DMS114 treated with DMSO at 0.1 percent for 48 hours (cell line): ENCODE measurements at regions not wholly inside any gene's neighbourhood (a gene's known extent, or its start where the extent isn't known, plus 50 kb on each side); places are given as distances from the start of the nearest gene placed in this dataset.

Source experiments
- DNase-seq: peaks from one replicate; lab custom pipeline; 2025; ENCODE audit not compliant: unreplicated experiment; lab: John Stamatoyannopoulos, UW

DNA sequence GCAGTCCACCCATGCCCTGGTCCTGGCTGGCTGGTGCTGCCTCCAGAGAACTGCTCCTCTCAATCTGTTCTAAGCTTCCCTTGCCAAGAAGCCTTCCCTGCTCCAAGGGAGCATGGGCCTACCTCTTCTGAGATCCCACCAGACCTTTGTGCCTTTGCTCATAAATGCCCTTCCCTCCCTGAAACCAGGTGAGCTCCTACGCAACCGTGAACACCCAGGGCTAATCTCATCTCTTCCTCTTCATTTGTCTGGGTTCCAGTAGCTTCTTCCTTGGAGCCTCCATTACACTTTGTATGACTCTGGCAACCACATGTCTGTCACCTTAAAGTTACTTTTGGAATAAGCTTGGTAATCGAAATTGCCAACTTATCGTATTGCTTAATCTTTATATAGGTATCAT, 270.6 kb downstream of the PBX3 start:
- DNase-seq: no peak

DNA sequence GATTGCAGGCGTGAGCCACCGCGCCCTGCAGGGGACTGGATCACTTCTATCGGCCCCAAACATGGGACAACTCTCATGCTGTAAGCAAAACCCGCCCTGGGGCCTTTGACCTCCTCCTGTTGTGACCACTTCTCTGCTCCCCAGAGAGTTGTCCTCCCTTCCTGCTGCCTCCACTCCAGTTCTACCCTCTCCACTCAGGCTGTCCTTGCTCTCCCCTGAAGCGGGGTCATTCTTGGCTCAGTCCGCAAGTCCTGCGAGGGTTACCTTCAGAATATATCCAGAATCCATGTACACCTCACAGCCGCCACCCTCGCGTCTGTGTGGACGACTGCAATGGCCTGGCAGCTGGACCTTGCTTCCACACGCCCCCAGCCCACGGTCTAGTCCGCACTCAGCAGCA, 273.7 kb downstream of the PBX3 start:
- DNase-seq: no peak

DNA sequence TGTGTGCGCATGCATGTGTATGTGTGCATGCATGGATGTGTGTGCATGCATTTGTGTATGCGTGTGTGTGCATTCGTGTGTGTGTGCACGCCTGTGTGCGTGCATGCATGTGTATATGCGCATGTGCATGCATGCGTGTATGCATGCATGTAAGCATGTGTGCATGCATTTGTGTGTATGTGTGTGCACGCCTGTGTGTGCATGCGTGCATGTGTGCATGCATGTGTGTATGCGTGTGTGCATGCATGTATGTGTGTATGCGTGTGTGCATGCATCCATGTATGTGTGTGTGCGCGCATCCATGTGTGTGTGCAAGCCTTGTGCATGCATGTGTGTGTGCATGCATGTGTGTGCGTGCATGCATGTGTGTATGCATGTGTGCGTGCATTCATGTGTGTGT, 276.8 kb downstream of the PBX3 start:
- no peak for DNase-seq

DNA sequence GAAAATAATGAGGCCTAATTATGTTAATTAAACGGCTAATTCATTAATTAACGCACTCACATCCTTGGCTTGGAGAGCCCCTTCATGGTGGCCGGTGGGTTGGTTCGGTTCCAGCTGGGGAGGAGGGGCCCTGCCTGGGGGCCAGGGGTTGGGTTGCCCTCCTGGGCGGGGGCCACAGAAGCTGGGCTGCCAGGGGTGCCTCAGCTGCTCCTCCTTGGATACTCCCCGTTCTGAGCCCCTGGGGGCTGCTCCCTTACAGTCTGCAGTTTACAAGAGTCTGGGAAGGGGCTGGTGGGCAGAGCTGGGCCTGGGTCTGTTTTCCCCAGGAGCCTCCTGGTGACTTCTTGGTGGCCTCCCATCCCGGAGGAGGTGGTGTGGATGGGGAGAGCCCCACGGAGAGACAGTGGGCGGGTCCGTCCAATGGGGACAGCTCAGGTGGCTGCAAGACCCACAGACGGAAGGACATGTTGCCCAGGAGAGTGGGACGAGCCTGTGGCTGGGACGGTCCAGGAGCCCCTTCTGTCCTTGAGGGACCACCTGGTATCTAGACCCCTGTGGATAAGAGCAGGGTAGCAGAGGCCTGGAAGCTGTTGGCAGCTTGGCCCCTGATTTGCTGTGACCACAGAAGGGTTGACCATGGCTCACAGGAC, 277.5 kb downstream of the PBX3 start:
- no peak for DNase-seq

DNA sequence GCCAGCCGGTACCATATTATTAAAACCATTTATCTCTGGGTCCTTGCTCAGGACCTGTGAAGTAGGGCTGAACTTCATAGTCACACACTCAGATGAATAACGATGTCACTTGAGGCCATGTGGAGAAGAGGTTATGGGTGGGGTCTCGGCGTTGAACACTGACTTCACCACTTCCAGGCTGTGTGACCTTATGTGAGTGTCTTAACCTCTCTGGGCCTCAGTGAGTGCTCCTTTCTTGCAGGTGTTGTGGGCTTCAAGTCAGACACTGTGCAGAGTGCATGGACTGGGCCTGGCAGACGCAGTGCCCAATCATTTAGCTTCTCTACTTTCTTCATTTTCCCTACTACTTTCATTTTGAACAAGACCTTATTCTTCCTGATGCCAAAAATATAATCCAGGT, 278.8 kb downstream of the PBX3 start:
- DNase-seq: no peak

DNA sequence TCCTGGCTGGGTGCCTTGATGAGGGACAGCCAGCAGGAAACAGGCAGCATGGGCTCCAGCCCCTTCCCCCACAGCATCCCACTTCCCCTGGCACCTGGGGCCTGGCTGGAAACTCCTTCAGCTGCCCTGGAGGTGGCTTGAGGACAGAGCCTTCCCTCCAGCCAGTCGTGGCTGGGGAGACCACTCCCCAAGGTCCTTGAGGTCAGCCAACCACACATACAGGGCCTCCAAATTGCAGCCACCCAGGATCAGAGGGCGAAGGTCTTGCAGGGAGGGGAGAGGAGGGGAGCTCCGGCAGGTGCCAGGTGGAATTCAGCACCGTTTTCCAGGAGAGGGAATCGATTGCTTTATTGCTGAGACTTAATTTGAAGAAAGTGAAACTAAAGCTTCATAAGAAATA, 280.4 kb downstream of the PBX3 start:
- no peak for DNase-seq

DNA sequence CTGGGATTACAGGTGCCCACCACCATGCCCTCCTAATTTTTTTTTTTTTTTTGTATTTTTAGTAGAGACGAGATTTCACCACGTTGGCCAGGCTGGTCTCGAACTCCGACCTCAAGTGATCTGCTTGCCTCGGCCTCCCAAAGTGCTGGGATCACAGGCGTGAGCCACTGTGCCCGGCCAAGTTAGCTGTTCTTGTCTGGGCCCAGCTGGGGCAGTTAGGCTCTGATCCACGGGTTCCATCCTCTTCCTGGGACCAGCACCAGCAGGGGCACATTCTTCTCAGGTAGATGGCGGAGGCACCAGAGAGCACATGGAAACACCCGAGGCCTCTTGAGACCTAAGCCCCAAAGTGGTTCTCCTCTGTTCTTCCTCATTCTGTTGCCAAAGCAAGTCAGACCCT, 281.6 kb downstream of the PBX3 start:
- DNase-seq: no peak

DNA sequence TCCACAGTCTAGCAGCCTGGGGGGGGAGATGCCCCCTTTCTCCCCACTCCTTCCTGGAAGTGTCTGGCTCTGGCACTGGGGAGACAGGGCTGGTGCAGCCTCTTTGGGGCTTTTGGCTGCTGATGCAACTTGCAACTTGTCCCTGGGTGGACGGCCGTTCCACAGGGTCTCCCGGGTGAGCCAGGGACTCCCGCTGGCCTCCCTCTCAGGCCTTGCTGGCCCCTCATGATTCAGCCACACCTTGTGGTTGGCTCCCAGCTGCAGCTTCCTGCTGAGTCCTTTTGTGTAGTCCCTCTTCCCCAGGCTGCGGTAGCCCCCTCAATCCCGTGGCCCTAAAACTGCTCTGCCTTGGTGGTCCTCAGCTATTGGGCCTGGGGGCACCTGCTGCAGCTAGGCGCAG, 283.5 kb downstream of the PBX3 start:
- no peak for DNase-seq

DNA sequence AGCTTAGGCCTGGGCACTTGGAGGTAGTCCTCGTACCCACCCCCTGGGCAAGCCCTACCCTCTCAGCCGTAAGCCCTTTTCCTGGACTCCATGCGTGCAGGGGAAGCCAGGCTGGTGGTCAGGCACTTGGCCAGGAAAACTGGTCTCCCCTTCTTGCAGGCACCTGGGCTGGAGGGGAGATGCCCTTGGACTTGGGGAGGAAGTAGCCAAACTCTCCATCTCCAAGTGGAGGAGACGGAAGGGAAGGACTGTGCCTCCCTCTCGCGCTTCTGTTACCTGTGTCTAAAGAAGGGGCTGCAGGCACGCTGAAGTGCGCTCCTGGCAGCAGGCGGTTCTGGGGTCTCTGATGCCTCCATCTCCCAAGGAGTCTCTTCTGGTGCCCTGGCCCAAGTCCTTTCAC, 283.9 kb downstream of the PBX3 start:
- DNase-seq: no peak

DNA sequence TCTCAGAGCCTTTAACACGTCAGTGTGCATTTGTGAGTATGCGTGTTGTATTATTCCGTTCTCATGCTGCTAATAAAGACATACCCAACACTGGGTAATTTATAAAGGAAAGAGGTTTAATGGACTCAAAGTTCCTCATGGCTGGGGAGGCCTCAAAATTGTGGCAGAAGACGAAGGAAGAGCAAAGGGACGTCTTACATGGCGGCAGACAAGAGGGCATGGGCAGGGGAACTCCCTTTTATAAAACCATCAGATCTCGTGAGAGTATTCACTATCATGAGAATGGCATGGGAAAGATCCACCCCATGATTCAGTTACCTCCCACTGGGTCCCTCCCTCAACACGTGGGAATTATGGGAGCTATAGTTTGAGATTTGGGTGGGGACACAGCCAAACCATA, 285.0 kb downstream of the PBX3 start:
- DNase-seq: no peak

DNA sequence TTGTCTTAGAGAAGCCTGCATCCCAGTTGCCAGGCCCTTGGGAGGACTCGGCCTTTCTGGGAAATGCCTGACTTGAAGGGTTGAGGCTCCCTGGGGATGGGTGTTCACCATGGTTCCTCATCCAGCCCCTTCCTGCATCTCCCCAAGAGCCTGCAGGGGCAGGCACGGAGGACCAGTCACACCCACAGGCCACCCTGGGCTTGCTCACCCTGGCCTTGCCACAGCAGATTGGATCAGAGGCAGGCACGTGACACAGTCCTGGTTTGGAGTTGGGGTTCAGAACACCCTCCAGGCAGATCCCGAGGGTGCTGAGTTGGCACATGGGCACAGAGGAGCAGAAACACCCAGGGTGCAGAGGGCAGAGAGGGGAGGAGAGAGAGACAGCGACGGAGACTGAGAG, 286.1 kb downstream of the PBX3 start:
- DNase-seq: no peak

DNA sequence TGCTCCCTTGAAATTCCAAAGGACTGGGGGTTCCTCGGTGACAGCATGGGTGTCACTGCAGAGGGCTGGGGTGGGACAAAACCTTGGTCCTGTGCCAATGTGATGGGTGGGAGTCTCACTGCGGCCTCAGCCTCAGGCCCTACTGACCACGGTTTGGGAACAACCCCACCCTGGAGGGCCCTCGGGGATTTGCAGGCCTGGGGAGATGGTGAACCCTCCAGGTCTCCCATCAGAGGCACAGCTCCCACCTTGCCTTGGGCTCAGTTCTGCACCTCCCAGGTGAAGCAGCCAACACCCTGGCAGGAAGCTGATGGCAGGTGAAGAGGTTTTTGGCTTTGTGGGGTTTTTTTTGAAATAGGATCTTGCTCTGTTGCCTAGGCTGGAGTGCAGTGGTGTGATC, 286.8 kb downstream of the PBX3 start:
- no peak for DNase-seq

DNA sequence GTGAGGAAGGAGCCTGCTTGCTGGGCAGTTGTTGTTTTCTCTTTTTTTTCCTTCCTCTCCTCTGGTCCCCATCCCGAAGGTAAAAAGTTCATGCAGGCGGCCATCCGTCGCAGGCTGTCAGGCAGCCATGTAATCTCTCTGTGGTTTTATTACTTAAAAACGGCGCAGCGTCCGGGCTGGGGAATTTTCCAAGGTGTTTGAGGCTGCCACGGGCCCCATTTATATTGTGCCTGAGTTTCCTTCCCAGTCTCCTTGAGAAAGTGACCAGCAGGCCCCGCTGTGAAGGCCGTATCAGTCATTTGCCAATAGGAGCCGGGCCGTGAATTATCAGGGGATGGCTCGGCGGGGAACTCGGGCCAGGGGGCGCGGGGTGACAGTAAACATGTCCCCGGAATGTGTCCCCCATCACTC, 289.7 kb downstream of the PBX3 start:
- DNase-seq: no peak

DNA sequence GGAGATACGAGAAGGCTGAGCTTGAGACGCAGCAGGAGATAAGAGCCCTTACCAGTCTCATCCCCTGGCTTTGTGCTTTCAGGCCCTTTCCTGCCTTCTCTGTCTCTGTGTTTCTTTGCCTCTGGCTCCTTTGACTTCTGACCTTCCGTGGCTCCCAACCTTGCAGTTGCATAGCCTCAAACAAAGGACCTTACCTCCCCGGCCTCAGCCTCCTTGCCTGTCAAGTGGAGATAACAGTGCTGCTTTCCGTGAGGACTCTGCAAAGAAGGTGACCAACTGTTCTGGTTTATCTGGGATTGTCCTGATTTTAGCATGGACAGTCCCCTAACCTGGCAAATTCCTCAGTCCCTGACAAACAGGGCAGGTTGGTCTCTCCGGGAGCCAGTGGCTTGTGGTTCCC, 287.8 kb upstream of the MVB12B start:
- no peak for DNase-seq

DNA sequence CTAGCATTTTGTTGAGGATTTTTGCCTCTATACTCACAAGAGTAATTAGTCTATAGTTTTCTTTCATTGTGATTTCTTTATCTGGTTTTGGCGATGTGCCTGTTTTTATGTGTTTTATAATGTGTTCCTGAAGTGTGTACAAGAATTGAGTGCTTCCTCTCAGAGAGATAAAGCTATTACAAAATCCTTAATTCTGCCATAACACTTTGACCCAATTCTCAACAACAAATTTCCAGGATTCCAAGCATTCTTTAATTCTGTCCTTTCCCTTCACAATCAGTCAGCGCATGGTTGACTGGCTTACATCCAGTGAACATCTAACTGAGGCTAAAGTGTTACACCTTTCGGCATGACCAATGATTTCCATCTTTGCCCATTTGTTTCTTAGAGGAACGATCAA, 282.9 kb upstream of the MVB12B start:
- DNase-seq: no peak

DNA sequence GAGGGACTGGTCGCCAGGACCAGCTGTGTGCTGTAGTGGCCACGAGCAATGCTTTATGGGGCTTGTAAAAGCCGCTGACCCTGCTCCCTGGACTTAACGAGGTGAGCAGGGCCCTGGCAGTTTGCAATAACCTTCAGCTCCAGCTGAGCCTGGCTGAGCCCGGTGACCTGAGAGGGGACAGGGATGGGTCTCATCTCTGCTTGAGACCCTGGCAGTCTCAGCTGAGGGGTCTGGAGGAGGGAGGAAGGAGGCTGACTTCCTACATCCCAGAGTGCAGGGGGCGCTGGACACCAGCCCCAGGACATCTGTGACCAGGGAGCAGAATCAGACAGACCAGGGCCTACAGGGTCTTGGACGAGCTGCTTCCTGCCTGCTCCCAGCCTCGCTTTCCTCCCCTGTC, 277.5 kb upstream of the MVB12B start:
- no peak for DNase-seq

DNA sequence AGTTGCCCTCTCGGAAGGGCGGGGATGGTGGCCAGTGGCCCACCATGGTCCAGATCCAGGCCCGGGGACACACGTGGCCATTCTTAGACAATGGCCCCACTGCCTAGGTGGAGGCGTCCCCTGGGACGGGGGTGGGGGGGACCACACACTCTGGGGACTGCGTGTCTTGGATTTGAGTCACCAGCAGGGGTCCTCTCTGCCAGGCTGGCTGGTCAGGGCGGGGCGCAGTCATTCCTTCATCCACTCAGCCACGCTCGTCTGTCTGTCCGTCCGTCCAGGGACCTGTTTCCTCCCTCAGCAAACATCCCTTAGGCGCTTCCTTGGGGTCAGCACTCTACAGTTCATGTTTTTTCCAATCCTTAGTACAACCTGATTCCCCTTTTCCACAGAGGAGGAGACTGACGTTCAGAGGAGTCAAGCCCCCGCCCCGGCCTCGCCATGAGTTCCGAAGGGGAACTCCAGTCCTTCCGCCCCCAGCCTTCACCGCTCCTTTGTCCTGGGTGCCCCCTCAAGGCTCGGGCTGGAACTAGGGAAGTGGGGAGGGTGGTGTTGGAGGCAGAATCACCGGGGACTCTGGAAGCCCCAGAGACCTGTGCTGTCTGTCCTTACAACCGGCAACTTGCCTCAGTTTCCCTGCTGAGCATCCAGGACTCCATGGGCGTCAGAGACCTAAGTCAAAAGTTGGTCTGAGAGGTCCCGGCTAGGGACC, 276.6 kb upstream of the MVB12B start:
- no peak for DNase-seq

DNA sequence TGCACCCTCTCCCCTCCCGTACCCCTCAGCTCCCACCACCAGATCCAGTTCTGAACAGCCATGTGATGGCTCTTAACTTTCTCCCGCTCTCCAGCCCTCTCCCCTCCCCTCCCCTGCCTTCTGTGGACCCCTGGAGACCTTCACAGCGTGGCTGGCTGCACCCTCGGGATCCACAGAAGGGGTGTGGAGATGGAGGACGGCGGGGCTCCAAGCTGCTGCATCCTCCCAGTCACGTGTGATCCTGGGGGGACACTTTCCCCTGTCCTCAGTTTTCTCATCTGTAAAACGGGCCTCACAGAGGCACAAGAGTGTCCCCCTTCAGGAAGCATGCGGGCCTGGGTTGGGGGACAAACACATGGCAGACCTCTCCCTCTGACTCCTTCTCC, 276.0 kb upstream of the MVB12B start:
- DNase-seq: no peak

DNA sequence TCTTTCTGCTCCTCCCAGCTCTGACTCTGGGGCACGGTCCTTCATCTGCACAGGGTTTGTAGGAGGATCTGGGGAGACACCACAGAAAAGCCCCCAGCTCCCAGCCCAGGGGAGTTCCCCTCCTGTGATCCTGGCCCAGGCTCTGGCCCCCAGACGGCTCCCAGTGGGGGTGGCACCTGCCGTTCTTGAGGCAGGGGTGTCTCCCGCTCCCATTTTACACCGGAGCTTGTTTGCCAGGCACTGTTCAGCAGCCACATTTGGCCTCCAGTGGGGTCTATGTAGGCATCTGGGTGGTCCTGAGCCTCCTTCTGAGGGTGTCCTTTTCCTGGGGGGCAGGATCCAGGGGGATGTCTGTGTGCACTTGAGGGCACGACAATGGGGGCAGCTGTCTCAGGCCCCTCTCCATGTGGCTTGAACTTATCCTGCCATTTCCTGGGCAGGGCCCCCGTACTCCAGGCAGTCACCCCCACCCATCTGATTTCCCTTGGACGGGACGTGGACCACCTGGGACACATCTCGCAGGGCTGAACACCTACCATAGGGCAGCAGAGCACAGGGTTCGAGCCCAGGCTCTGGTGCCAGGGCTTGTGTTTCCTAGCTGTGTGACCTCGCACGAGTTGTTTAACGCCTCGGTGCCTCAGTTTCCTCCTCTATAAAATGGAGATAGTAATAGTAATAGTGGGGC, 275.0 kb upstream of the MVB12B start:
- no peak for DNase-seq

DNA sequence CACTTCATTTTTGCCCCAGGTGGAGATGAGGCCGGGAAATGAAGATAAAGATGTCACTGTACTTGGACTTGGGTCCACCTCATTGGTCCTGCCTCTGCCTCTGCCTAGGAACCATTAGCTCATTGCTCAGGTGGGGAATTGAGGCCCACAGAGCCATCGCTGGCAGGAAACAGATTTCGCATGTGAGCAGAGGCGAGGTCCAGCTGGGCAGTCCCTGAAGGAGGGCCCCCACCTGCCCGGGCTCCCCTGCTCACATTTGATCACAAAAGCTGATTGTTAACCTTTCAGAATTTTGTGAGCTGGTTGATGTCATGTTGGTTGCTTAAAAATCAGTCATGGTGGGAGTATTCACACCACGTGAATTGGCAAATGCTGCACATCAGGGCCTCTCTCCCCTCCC, 273.8 kb upstream of the MVB12B start:
- DNase-seq: no peak

DNA sequence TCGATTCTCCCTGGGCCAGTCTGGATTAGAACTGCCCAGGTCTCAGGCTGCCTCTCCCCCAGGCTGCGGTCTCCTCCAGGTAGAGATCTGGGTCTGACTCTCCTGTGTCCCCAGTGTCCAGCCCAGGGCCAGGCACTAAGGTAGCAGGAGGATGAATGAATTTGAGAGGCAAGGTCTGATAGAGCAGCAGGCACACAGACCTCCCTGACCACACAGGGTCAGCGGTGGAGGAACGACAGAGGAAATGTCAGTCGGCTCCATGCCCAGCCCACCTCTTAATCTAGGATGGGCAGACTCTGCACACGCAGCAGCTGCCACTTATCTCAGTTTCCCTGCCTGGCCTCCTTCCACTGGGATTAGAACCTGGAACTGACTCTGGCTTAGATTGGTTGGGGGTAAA, 272.7 kb upstream of the MVB12B start:
- DNase-seq: no peak

DNA sequence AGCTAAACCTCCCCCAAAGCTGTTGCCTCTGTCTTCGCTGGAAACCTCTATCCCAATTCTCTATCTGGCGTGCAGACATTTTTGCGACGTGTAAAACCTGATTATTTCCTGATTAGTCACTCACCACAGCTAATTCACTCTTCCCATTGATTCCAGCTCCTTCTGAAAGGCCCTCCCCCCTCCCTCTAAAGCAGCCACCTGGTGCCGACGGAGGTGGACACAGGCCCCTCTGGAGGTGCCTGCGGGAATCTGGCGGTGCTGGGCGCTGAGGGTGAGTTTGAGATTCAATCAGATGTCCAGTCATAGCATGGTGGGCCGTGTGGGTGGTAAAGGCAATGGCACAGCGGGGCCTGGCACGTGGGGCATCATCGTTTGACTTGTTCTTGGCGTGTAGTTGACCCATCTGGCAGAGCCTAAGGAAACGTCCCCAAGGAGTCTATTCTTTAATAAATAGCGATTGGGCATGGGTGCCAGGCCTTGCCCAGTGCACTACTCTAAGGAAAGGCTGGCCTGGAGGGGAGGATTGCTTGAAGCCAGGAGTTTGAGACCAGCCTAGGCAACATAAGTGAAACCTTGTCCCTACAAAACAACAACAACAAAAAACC, 271.1 kb upstream of the MVB12B start:
- no peak for DNase-seq
